ENCODE measurements at regions not wholly inside any gene's neighbourhood (a gene's known extent, or its start where the extent isn't known, plus 50 kb on each side); places are given as distances from the start of the nearest gene placed in this dataset.

DNA sequence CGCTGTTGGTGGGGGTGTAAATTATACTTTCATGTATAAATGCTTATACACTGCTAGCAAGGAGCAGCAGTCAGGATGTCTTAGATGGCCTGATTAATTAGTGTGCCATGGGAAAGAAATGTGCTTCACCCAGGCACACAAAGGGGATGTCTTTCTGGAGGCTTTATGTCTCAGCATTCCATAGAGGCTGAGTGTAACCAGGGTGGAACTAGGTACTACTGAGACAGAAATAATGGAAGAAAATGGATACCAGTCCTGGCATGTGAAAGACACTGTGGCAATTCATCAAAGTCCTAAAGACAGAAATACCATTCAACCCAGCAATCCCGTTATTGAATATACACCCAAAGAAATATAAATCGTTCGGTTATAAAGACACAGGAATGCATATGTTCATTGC, 52.5 kb downstream of the PF4 start:
- DNase-seq (ENCODE audit: low read depth) = no peak
- TF ChIP-seq, protein P1, sequence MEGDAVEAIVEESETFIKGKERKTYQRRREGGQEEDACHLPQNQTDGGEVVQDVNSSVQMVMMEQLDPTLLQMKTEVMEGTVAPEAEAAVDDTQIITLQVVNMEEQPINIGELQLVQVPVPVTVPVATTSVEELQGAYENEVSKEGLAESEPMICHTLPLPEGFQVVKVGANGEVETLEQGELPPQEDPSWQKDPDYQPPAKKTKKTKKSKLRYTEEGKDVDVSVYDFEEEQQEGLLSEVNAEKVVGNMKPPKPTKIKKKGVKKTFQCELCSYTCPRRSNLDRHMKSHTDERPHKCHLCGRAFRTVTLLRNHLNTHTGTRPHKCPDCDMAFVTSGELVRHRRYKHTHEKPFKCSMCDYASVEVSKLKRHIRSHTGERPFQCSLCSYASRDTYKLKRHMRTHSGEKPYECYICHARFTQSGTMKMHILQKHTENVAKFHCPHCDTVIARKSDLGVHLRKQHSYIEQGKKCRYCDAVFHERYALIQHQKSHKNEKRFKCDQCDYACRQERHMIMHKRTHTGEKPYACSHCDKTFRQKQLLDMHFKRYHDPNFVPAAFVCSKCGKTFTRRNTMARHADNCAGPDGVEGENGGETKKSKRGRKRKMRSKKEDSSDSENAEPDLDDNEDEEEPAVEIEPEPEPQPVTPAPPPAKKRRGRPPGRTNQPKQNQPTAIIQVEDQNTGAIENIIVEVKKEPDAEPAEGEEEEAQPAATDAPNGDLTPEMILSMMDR (conservative IDR thresholded peaks at IDR 0.05; ENCODE audit: low read depth, low read length) = no peak
- H3K4me3 ChIP-seq (ENCODE audit: low read depth, low read length) = no peak overlapping the region

DNA sequence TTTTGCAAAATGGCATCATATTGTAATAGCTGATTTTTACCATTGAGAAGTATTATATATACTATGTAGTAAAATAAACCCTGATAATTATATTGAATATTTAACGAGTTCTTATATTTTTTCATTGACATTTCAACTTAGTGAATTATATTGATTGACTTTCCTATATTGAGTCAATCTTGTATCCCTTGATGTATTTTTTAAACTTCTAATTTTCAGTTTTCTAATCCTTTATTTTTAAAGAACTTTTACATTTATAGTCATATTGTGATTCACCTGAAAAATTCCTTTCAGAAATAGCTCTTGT, 54.4 kb downstream of the CXCL1 start:
- TF ChIP-seq, protein P1 (conservative IDR thresholded peaks at IDR 0.05; ENCODE audit: low read depth, low read length) = no peak
- no peak overlapping the region for H3K4me3 ChIP-seq (ENCODE audit: low read depth, low read length)
- DNase-seq (ENCODE audit: low read depth) = no peak

DNA sequence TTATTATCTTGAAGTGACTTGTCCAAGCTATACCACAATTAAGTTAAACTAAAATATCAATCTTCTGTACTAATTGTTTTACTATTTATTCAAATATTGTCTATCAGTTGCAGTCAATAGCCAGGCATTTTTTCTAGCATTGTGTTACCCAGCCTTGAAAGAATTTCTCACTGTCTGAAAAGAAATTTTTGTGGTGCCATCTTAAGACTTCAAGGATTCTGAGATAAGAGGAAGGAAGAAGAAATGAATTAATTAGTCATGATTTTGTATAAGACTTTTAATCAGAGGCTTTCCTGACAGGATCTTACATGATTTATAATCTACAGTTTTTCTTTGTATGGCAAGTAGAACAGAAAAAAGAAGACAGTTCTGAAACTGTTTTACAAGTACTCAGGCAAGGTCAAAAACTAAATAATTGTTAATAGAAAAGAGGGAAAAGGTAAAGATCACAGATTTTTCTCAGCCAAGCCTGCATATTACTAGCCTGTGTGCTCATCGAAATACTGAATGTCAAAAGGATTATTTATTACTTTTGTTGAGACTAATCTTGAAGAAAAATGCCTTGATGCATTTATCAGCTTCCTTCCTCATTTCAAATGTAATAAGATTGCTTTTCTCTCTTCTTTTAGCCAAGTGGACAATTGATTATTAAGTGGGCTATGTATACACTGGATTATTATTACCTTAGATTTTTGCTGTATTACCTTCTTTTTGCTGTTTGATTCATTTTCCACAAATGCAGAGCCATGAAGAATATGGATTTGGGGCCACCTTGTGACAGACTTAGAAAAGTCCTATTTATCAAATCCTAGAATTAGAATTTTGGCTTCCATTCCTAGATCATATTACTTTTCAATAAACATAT, 53.8 kb downstream of the CXCL1 start:
- peak; percentile 86 for DNase-seq (ENCODE audit: low read depth)
- no peak overlapping the region for H3K4me3 ChIP-seq (ENCODE audit: low read depth, low read length)
- TF ChIP-seq, protein P1 (conservative IDR thresholded peaks at IDR 0.05; ENCODE audit: low read depth, low read length) = peak; percentile 61

DNA sequence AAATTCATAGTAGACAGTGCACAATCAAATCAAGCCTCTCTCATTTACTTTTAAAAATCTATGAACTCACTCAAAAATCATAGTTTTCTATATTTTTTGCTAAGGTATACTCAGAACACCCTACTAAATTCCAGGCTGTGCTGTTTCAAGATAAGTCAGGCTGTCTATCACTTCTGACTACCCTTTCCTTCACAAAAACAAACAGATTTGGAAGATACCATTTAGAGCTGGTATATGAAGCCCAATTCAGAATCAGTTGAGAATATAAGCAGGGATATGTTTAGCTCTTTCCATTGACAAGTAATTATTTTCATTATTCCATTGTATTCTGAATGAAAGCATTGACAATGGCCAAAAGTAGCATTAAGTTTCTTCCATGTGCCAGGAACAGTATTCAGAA, 53.1 kb downstream of the CXCL1 start:
- TF ChIP-seq, protein P1 (conservative IDR thresholded peaks at IDR 0.05; ENCODE audit: low read depth, low read length) = no peak
- no peak overlapping the region for H3K4me3 ChIP-seq (ENCODE audit: low read depth, low read length)
- no peak for DNase-seq (ENCODE audit: low read depth)
